PC-3 (cell line): ENCODE measurements at regions not wholly inside any gene's neighbourhood (a gene's known extent, or its start where the extent isn't known, plus 50 kb on each side); places are given as distances from the start of the nearest gene placed in this dataset.

Experiments
- EZH2phosphoT487 ChIP-seq: fragments of 300-600 bp; sonication (generic); IDR thresholded peaks from 2 replicates; pipeline ENCODE4 v1.6.1; 2018; ENCODE audit warnings: mild to moderate bottlenecking, antibody characterized with exemption, low read length, borderline replicate concordance
- TF ChIP-seq, protein P1 (sequence below): fragments of 300-600 bp; sonication (generic); conservative IDR thresholded peaks from 2 replicates; pipeline ENCODE4 v1.5.1; 2017; ENCODE audit warnings: antibody characterized with exemption, low read depth, mild to moderate bottlenecking, low read length

DNA sequence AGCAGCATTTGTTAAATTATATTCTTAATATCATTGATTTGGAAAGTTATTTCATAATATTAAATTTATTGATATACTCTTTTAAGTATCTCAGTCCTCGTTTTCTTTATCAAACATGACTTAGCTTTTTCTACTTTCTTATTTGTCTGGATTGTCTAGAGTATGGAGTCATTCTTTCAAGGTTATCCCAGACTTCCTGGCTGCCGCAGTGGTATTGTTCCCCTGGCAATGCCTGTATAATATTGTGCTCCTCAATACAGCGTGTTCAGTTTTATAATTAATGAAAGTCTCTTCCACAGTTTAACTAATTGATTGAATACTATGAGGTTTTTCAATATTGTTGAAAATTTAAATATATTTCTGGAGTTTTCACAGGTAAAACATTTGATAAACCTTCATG lies 310.9 kb downstream of the ANKRD50 start:
- TF ChIP-seq, protein P1, sequence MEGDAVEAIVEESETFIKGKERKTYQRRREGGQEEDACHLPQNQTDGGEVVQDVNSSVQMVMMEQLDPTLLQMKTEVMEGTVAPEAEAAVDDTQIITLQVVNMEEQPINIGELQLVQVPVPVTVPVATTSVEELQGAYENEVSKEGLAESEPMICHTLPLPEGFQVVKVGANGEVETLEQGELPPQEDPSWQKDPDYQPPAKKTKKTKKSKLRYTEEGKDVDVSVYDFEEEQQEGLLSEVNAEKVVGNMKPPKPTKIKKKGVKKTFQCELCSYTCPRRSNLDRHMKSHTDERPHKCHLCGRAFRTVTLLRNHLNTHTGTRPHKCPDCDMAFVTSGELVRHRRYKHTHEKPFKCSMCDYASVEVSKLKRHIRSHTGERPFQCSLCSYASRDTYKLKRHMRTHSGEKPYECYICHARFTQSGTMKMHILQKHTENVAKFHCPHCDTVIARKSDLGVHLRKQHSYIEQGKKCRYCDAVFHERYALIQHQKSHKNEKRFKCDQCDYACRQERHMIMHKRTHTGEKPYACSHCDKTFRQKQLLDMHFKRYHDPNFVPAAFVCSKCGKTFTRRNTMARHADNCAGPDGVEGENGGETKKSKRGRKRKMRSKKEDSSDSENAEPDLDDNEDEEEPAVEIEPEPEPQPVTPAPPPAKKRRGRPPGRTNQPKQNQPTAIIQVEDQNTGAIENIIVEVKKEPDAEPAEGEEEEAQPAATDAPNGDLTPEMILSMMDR = no peak
- no peak for TF ChIP-seq EZH2phosphoT487
